ENCODE measurements at regions not wholly inside any gene's neighbourhood (a gene's known extent, or its start where the extent isn't known, plus 50 kb on each side); places are given as distances from the start of the nearest gene placed in this dataset.

DNA sequence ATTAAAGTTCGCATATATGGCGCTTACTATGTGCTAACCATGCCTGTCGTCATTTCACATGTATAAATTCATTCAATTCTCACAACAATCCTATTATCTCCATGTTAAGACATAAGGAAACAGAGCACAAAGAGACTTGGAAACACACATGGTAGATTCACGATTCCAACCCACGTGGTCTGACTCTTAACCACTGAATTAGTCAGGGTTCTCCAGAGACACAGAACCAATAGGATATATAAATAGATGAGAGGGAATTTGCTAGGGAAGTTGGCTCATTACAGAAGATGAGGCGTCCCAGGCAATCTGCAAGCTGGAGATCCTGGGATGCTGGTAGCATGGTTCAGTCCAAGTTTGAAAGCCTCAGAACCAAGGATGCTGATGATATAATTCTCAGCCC is 765.3 kb downstream of the TBL1XR1 start:
- in situ Hi-C loops (cut with MboI), result no loop called here

More for the DNA sequence above, 765.3 kb downstream of the TBL1XR1 start:
- BruUV-seq (replicated peaks), result no TSS peak
- 3% methylated on average over 6 of the region's 6 CpGs for WGBS (ENCODE audit: insufficient coverage, low coverage, missing lambda C conversion rate)
- ChIA-PET POLR2A (no interaction called here), CTCF (ENCODE audit: low intra/inter-chr PET ratio) (no interaction called here)
- no peak for ATAC-seq
- no peak for FAIRE-seq
- H3K9me1 ChIP-seq (ENCODE audit: control insufficient read depth, insufficient read depth, low read length), result no peaks in the 10 kb centered on the region
- intact Hi-C loops (cut with micrococcal nuclease), result no loop called here
- H3K4me3 ChIP-seq, result no peak overlapping the region
- no peak overlapping the region for H3K4me2 ChIP-seq (ENCODE audit: insufficient read depth, low read length)
- H2AFZ ChIP-seq (ENCODE audit: low read depth, low read length), result no peak overlapping the region
- no peaks in the 10 kb centered on the region; the same call in 1 of the 2 replicates for H3K9me3 ChIP-seq (replicated peaks; ENCODE audit: control insufficient read depth, insufficient read depth, low read depth, low read length)
- H3K36me3 ChIP-seq (ENCODE audit: control insufficient read depth, insufficient read depth, low read length), result no peaks in the 10 kb centered on the region
- no peaks in the 10 kb centered on the region for H3K27me3 ChIP-seq (ENCODE audit: control insufficient read depth in 2 of 2, insufficient read depth in 2 of 2, low read length in 2 of 2)
- DNase-seq (ENCODE audit: extremely low read depth in 1 of 4, low spot score in 3 of 4), result no peak
- H3K4me1 ChIP-seq (replicated peaks in 1 of 2; ENCODE audit: control insufficient read depth in 2 of 2, insufficient read depth in 2 of 2, low read length in 2 of 2), result no peaks in the 10 kb centered on the region
- no peak overlapping the region for H3K27ac ChIP-seq (ENCODE audit: extremely low read depth, low read depth, low read length)
- TF ChIP-seq, protein P1, sequence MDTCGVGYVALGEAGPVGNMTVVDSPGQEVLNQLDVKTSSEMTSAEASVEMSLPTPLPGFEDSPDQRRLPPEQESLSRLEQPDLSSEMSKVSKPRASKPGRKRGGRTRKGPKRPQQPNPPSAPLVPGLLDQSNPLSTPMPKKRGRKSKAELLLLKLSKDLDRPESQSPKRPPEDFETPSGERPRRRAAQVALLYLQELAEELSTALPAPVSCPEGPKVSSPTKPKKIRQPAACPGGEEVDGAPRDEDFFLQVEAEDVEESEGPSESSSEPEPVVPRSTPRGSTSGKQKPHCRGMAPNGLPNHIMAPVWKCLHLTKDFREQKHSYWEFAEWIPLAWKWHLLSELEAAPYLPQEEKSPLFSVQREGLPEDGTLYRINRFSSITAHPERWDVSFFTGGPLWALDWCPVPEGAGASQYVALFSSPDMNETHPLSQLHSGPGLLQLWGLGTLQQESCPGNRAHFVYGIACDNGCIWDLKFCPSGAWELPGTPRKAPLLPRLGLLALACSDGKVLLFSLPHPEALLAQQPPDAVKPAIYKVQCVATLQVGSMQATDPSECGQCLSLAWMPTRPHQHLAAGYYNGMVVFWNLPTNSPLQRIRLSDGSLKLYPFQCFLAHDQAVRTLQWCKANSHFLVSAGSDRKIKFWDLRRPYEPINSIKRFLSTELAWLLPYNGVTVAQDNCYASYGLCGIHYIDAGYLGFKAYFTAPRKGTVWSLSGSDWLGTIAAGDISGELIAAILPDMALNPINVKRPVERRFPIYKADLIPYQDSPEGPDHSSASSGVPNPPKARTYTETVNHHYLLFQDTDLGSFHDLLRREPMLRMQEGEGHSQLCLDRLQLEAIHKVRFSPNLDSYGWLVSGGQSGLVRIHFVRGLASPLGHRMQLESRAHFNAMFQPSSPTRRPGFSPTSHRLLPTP (IDR thresholded peaks at IDR 0.05; ENCODE audit: borderline replicate concordance, extremely low read depth, insufficient read length), result no peak
- no peak for TF ChIP-seq FOXK1 (CRISPR knock-in tag; IDR thresholded peaks at IDR 0.05; ENCODE audit: borderline replicate concordance)
- no peak for TF ChIP-seq KDM4B (IDR thresholded peaks at IDR 0.05; ENCODE audit: borderline replicate concordance in 2 of 2, low read depth in 1 of 2)
- TF ChIP-seq WHSC1 (IDR thresholded peaks at IDR 0.05; ENCODE audit: low read length), result no peak
- no peak for TF ChIP-seq HDAC2 (IDR thresholded peaks at IDR 0.05)
- TF ChIP-seq DACH1 (IDR thresholded peaks at IDR 0.05; ENCODE audit: partially characterized antibody), result no peak
- H4K20me1 ChIP-seq (replicated peaks; ENCODE audit: control insufficient read depth, insufficient read depth, low read length), result no peaks in the 10 kb centered on the region
- H3K79me2 ChIP-seq (ENCODE audit: control insufficient read depth, insufficient read depth, low read length), result no peaks in the 10 kb centered on the region
- no peak overlapping the region for H3K9ac ChIP-seq (ENCODE audit: insufficient read depth in 1 of 2, low read depth in 2 of 2, low read length in 2 of 2)

All from K562 (cell line).